Glomerular visceral epithelial cell (primary cell): ENCODE measurements at regions not wholly inside any gene's neighbourhood (a gene's known extent, or its start where the extent isn't known, plus 50 kb on each side); places are given as distances from the start of the nearest gene placed in this dataset.
"Not testable (repeated sequence)": the region's sequence is repeated elsewhere in the genome, so short reads cannot be mapped to it uniquely, and the experiment has no call there.

Source experiments
- DNase-seq: peaks from one replicate; pipeline ENCODE4 v3.0.0-alpha.2; 2016; ENCODE audit errors: extremely low spot score

DNA sequence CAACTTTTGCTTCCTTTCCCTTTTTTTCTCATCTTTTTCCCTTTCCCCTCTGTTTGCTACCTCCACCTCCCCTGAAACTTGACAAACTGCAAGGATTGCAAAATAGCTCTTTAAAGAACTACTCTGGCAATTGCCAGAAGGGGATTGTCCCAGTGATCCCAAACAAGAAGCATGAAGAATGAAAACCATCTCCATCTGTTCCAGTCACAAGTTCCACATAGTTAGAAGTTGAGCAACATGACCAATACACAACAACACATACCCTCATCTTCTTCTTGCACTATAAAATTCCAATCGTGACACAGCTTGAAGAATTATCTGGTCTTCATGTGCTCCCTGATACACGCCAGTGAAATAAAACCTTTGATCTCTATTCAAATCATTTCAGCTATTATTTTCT, 93.7 kb upstream of the USP15 start:
- no peak for DNase-seq

DNA sequence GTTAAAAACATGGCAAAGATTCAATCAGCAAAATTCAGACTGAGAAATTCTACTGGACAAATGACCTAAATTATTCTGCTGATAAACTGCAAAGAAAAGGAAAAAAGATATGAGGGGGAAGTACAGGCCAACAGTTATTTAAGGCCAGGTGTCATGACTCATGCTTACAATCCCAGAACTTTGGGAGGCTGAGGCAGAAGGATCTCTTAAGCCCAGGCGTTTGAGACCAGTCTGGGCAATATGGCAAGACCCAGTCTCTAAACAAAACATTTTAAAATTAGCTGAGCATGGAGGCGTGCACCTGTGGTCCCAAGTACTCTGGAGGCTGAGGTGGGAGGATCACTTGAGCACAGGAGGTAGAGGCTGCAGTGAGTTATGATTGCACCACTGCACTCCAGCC, 91.8 kb upstream of the USP15 start:
- no peak for DNase-seq

DNA sequence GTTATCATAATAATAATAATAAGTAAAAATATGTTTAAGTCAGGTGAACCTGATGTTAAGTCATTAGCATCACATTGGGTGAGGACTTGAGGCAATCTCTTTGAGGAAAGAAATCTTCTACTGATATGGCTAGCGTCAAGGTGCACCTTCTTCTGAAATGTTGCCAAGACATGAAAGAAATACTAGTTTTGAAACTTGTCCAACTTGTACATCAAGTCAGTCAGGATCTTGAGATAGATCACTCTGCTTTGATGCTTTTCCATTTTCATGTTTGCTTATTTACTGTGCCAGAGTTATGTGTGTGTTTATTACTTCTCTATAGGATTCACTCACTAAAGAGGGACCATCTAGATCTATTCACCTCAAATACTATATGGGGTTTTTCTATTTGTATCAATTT, 90.0 kb upstream of the USP15 start:
- DNase-seq, result no peak

DNA sequence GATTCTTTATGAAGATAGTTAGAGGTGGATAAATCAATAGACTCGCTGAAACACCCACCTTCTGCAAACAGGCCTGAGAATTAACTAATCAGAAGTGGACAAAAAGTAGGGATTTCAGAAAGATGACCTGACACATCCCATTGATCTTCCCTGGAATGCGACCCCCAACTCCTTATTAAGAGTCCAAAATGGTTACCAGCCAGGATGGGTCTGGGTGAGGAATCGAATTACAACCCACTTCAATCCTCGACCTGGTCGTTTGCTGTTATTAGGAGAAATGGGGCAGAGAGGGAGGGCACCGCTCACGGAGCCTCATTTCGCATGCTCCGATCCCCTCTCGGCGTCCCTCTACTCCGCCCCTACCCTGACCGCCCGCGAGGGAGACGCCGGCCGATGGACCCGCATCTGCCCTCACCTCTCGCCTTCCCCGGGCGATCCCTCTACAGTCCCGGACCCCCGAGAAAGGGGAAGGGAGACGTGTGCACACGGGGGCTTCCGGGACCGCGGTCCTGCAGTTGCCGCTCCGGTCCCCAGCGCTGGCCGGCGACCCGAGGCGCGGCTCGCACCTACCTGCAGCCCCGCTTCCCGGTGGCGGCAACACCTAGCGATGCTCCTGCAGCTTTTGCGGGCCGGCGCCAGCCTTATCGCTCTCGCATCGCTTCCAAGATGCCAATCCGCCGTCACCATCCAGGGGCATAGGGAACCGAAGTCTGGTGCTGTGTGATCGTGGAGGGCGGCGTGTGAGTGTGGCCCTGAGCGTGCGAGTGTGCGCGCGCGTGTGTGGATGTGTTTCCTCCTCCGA, 69.3 kb upstream of the USP15 start:
- DNase-seq, result no peak

DNA sequence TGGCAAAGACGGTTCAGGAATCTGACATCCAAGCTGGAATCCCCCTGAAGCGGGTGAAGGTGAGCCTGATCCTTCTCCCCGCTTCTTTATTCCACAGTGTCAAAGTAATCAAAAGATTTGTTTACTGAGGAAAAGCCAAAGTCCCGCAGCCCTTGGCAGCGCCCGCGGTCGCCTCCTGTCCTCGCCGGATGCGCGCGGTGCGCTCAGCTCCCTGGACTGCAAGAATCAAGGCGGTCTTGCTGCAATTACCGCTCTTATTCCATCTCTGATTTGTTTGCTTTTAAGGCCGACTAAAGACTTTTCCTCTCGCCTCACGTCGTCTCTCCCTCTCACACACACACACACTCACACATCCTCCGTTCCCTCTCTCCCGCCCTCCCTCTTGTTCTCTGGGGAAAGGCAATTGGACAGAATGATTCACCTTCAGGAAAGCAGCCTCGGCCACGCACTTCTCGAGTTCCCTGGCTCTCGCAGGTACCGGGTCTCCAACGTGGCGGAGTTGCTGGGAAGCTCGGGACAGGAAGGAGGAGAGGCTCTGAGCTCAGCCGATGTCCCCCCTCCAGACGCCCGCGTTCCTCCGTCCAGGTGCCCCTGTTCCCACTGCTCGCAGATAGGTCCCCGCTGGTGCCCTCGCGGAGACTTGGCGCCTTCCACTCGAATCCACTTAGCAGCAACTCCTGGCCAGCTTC, 68.6 kb upstream of the USP15 start:
- DNase-seq, result peak; percentile 30

DNA sequence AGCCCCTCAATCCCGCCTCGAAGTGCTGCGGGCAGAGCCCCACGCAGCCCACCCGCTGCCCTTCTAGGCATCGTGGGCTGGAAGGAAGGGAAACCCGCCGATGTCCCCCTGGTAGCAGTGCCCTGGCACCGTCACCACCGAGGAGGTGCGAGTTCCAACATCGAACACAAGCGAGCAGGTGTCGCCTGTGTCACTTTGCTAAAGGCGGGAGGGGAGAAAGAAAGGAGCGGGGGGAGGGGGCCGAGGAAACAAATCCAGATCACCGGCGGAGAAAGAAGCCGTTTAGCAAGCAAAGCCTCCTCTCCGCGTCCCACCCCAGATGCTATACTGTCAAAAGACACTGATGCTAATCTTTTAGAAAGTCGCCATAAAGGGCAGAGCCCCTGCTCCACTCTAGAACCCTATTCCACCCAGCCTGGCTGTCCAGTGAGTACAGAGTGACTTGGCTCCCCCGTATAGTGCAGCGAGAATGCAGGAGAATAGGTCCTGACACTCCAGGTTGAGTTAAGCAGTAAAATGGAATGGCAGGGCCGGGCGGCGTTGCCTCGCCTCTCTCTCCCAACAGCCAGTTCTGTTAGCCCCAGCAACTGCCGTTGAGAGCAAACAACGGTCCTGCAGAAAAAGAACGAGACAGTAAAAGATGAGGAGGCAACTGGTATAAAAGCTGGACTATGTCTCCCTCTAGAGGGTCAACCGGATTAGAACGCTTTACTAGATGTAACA, 67.9 kb upstream of the USP15 start:
- peak; percentile 78 for DNase-seq

DNA sequence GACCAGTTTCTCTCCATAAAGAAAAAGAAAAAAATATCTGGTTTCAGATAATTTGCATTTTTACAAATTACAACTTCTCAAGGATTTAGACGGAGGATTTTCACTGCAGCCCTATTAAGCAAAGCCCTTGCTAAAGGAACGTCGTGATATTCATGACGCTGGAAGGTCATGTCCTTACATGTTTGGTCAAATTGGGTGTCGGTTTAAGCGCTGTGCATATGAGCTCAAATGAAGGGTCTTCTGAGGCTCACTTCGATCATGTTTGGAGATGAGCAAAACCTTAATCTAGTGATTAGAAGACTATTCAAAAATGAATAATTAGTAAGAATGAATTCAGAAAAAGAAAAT, 67.3 kb upstream of the USP15 start:
- no peak for DNase-seq

DNA sequence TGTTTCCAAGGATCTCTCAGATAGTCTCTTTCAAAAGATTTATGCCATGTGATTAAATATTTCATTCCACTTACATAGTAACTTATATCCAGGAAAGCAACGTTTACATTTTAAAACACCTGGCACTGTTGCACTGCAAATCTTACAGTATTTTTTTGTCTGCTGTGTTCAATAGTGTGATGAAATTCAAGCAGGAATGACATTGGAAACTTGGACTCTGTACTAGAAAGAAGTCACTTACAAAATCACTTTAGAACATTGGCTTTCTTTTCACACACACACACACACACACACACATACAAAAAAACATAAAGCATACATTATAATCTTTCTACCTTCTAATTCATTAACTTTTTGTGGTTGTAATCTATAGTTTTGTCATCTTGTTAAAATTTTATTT, 66.2 kb upstream of the USP15 start:
- DNase-seq, result no peak

DNA sequence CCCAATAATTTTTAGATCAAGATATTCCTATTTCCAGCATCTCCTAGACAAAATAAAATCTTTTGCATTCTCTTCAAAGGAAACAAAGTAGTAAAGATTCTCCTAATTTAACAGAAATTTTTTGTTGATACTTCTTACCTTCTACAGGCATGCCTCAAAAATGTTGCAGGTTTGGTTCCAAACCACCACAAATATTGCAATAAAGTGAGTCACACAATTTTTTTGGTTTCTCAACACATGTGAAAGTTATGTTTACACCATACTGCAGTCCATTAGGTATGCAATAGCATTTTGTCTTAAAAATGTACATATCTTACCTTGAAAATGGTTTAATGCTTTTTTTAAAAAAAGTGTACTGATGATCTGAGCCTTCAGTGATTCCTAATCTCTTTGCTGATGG, 65.6 kb upstream of the USP15 start:
- DNase-seq, result no peak

DNA sequence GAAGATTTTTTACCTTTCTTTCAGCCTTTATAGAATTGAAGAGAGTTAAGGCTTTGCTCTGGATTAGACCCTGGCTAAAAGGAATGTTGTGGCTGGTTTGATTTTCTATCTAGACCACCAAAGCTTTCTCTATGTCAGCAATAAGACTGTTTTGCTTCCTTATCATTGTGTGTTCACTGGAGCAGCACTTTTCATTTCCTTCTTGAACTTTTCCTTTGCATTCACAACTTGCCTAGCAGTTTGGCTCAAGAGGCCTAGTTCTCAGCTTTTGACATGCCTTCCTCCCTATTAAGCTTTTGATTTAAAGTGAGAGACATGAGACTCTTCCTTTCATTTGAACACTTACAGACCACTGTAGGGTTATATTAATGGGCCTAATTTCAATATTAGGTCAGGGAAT, 64.1 kb upstream of the USP15 start:
- no peak for DNase-seq

DNA sequence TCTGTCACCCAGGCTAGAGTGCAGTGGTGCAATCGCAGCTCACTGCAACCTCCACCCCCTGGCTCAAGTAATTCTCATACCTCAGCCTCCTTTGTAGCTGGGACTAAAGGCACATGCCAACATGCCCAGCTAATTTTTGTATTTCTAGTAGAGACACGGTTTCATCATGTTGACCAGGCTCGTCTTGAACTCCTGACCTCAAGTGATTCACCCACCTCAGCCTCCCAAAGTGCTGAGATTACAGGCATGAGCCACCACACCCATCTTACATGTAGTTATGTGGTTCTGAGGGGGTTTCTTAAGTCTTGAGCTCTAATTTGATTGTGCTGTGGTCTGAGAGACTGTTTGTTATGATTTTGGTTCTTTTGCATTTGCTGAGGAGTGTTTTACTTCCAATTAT, 57.3 kb upstream of the USP15 start:
- not testable (repeated sequence) for DNase-seq

DNA sequence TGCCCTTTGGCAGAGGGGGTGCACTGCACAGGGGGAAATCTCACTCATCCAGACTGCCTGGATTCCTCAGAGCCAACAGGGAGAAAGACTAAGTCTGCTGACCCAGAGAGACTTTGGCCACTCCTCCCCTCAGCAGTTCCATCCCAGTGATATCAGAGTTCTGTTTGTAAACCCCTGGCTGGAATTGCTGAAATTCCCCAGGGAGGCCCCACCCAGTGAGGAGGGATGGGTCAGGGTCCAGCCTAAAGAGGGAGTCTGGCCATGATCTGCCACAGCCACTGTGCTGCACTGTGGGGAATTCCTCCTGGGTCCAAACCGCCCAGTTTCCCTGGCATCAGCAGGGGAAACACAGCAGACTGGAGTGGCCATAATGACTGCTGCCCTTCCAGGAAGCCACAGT, 54.9 kb upstream of the USP15 start:
- DNase-seq, result no peak

DNA sequence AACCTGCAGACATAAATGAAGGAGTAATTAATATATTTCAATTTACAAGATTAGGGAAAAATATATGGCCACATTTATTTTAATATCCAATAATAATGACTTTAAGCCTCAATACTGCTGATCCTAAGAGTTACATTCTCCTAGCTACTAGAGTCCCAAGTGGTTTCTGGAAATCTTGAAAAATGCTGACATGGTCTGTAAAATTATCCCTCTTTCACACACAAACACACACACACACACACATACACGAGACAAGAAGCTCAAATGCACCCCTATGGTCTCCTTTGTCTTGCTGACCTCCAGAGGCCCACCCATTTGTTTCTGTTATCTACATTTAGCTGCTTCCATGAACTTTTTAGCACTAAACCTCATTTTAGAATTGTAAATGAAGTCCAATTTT, 53.0 kb upstream of the USP15 start:
- DNase-seq, result no peak
